Uterus (tissue), 2 donors: ENCODE measurements at regions not wholly inside any gene's neighbourhood (a gene's known extent, or its start where the extent isn't known, plus 50 kb on each side); places are given as distances from the start of the nearest gene placed in this dataset.

Experiments used
- CTCF ChIP-seq, 4 experiments: fragments of 200-600 bp in 2 of 4; fragments of 450-650 bp in 2 of 4; sonication (generic) in 2 of 4; IDR thresholded peaks; one replicate each; pipeline ENCODE4 v1.5.1; 2016 to 2019; ENCODE audit warnings: antibody characterized with exemption in 4 of 4, mild to moderate bottlenecking in 2 of 4, moderate library complexity in 1 of 4
- POLR2A ChIP-seq, 2 donors: fragments of 450-650 bp; IDR thresholded peaks; one replicate each; pipeline ENCODE4 v1.6.1; 2016; ENCODE audit warnings: antibody characterized with exemption in 2 of 2, mild to moderate bottlenecking in 1 of 2, moderate library complexity in 1 of 2

- no peak for TF ChIP-seq POLR2A (IDR thresholded peaks at IDR 0.05)
- TF ChIP-seq CTCF (IDR thresholded peaks at IDR 0.05): no peak
Measured at GRCh38 chr1:184324972-184325371, 61.9 kb upstream of the C1orf21 start.
